ENCODE measurements at regions not wholly inside any gene's neighbourhood (a gene's known extent, or its start where the extent isn't known, plus 50 kb on each side); places are given as distances from the start of the nearest gene placed in this dataset.
"Not testable (repeated sequence)": the region's sequence is repeated elsewhere in the genome, so short reads cannot be mapped to it uniquely, and the experiment has no call there.

GRCh38 chr7:13724191-13724976 is 265.1 kb downstream of the ETV1 start:
- DNase-seq (ENCODE audit: insufficient read length, low spot score) (no peak), FAIRE-seq (no peak)

- no peak for FAIRE-seq
- DNase-seq (ENCODE audit: insufficient read length, low spot score), result no peak
These were observed 264.4 kb downstream of the ETV1 start for GRCh38 chr7:13724977-13725566.

- DNase-seq (ENCODE audit: insufficient read length, low spot score) (no peak), FAIRE-seq (no peak)
These were observed 263.9 kb downstream of the ETV1 start for GRCh38 chr7:13725591-13725990.

GRCh38 chr7:13727279-13727678 is 262.2 kb downstream of the ETV1 start:
- FAIRE-seq (no peak), DNase-seq (ENCODE audit: insufficient read length, low spot score) (no peak)

- FAIRE-seq (no peak), DNase-seq (ENCODE audit: insufficient read length, low spot score) (no peak)
These were observed 261.7 kb downstream of the ETV1 start for GRCh38 chr7:13727751-13728150.

GRCh38 chr7:13728430-13728829 is 261.0 kb downstream of the ETV1 start:
- DNase-seq (ENCODE audit: insufficient read length, low spot score); FAIRE-seq: not testable (repeated sequence)

- FAIRE-seq, result no peak
These were observed 257.8 kb downstream of the ETV1 start for GRCh38 chr7:13731643-13732042.

GRCh38 chr7:13737563-13737962 is 251.9 kb downstream of the ETV1 start:
- DNase-seq (ENCODE audit: insufficient read length, low spot score) (no peak), FAIRE-seq (no peak)

More at GRCh38 chr7:13731643-13732042, 257.8 kb downstream of the ETV1 start:
- no peak for DNase-seq (ENCODE audit: insufficient read length, low spot score)

GRCh38 chr7:13742126-13742525 is 247.3 kb downstream of the ETV1 start:
- peak; percentile 31 for DNase-seq (ENCODE audit: insufficient read length, low spot score)
- FAIRE-seq, result no peak

GRCh38 chr7:13742811-13743210 is 246.7 kb downstream of the ETV1 start:
- no peak for DNase-seq (ENCODE audit: insufficient read length, low spot score)
- FAIRE-seq, result no peak

- DNase-seq (ENCODE audit: insufficient read length, low spot score) (no peak), FAIRE-seq (no peak)
These were observed 246.2 kb downstream of the ETV1 start for GRCh38 chr7:13743226-13743625.

- DNase-seq (ENCODE audit: insufficient read length, low spot score), result no peak
- FAIRE-seq, result no peak
These were observed 243.9 kb downstream of the ETV1 start for GRCh38 chr7:13745530-13745929.

GRCh38 chr7:13748998-13749397 is 240.5 kb downstream of the ETV1 start:
- no peak for DNase-seq (ENCODE audit: insufficient read length, low spot score)
- no peak for FAIRE-seq

GRCh38 chr7:13749636-13750035 is 239.8 kb downstream of the ETV1 start:
- DNase-seq (ENCODE audit: insufficient read length, low spot score) (no peak), FAIRE-seq (no peak)

- FAIRE-seq, result no peak
- DNase-seq (ENCODE audit: insufficient read length, low spot score), result no peak
These were observed 237.7 kb downstream of the ETV1 start for GRCh38 chr7:13751766-13752165.

- FAIRE-seq, result no peak
These were observed 231.6 kb downstream of the ETV1 start for GRCh38 chr7:13757841-13758240.

GRCh38 chr7:13765853-13766252 is 223.6 kb downstream of the ETV1 start:
- peak; percentile 92 for FAIRE-seq
- DNase-seq (ENCODE audit: insufficient read length, low spot score), result not testable (repeated sequence)

More at GRCh38 chr7:13757841-13758240, 231.6 kb downstream of the ETV1 start:
- no peak for DNase-seq (ENCODE audit: insufficient read length, low spot score)

- FAIRE-seq, result no peak
- DNase-seq (ENCODE audit: insufficient read length, low spot score), result no peak
These were observed 219.2 kb downstream of the ETV1 start for GRCh38 chr7:13770305-13770704.

GRCh38 chr7:13774976-13775375 is 214.5 kb downstream of the ETV1 start:
- no peak for DNase-seq (ENCODE audit: insufficient read length, low spot score)

GRCh38 chr7:13777242-13777641 is 212.2 kb downstream of the ETV1 start:
- FAIRE-seq, result no peak
- DNase-seq (ENCODE audit: insufficient read length, low spot score), result no peak

More at GRCh38 chr7:13774976-13775375, 214.5 kb downstream of the ETV1 start:
- no peak for FAIRE-seq

- FAIRE-seq (no peak), DNase-seq (ENCODE audit: insufficient read length, low spot score) (peak; percentile 43)
These were observed 210.5 kb downstream of the ETV1 start for GRCh38 chr7:13778967-13779366.

- no peak for DNase-seq (ENCODE audit: insufficient read length, low spot score)
- no peak for FAIRE-seq
These were observed 198.9 kb downstream of the ETV1 start for GRCh38 chr7:13790611-13791010.

All from HTR-8/SVneo (cell line).